GM23248 (cell line): ENCODE measurements at regions not wholly inside any gene's neighbourhood (a gene's known extent, or its start where the extent isn't known, plus 50 kb on each side); places are given as distances from the start of the nearest gene placed in this dataset.

ENCODE experiments used
- EZH2 ChIP-seq: fragments of 200-600 bp; sonication (generic); IDR thresholded peaks from 2 replicates; pipeline ENCODE4 v1.6.1; 2018; ENCODE audit warnings: antibody characterized with exemption, mild to moderate bottlenecking; ENCODE audit not compliant: insufficient read depth, poor library complexity, severe bottlenecking
- EZH2phosphoT487 ChIP-seq: fragments of 200-600 bp; sonication (generic); IDR thresholded peaks from 2 replicates; pipeline ENCODE4 v1.6.1; 2018; ENCODE audit warnings: antibody characterized with exemption, moderate library complexity, mild to moderate bottlenecking, low read depth; ENCODE audit not compliant: insufficient read depth

DNA sequence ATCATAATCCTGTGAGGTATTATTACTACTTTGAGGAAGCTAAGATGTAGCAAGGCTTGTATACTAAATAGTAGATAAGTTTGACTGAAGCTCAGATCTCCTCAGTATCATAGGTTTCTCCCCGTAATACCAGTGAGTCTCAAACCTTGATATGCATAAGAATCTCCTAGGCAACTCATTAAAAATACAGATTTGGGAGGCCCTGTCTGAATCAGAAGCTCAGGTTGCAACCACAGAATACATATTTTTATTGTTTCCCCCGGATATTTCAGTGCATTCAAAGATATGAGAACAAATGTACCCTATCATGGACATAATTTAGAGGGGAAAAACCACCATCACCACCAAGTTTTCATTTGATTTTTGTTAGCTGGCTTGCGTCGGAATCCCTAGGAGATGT is 242.1 kb upstream of the C2CD4B start:
- TF ChIP-seq EZH2 (no peak), EZH2phosphoT487 (no peak)
